ENCODE measurements at regions not wholly inside any gene's neighbourhood (a gene's known extent, or its start where the extent isn't known, plus 50 kb on each side); places are given as distances from the start of the nearest gene placed in this dataset.

- H3K4me2 ChIP-seq (ENCODE audit: low read length), result no peak overlapping the region
- no peaks in the 10 kb centered on the region for H4K20me1 ChIP-seq (ENCODE audit: control insufficient read depth, insufficient read depth, low read depth, low read length)
- no peak overlapping the region for H3K4me3 ChIP-seq (ENCODE audit: low read length)
- no peaks in the 10 kb centered on the region for H3K27me3 ChIP-seq (ENCODE audit: control insufficient read depth, low read length)
- H3F3A ChIP-seq (ENCODE audit: control insufficient read depth, insufficient read depth), result no peaks in the 10 kb centered on the region
- no peaks in the 10 kb centered on the region; the same call in 1 of the 2 replicates for H3K9me2 ChIP-seq (replicated peaks; ENCODE audit: control insufficient read depth, low read length)
- no peak overlapping the region for H3K27ac ChIP-seq (ENCODE audit: low read depth, low read length)
- no peaks in the 10 kb centered on the region for H3K4me1 ChIP-seq (ENCODE audit: control insufficient read depth, low read length)
- TF ChIP-seq EZH2phosphoT487 (IDR thresholded peaks at IDR 0.05; ENCODE audit: borderline replicate concordance, low read length), result no peak
- no peak for TF ChIP-seq CTCF (IDR thresholded peaks at IDR 0.05; ENCODE audit: low read depth, low read length, poor library complexity, severe bottlenecking)
- H3K79me2 ChIP-seq (ENCODE audit: control insufficient read depth, low read length), result no peaks in the 10 kb centered on the region
- H3K9me3 ChIP-seq (ENCODE audit: control insufficient read depth, insufficient read depth, low read length), result no peaks in the 10 kb centered on the region
- no peaks in the 10 kb centered on the region for H3K36me3 ChIP-seq (ENCODE audit: control insufficient read depth, low read length)
These were observed 144.3 kb upstream of the C1orf21 start for GRCh38 chr1:184242507-184242943.

GRCh38 chr1:184244962-184245361 is 141.9 kb upstream of the C1orf21 start:
- no peaks in the 10 kb centered on the region for H3K27me3 ChIP-seq (ENCODE audit: control insufficient read depth, low read length)
- H3K9me3 ChIP-seq (ENCODE audit: control insufficient read depth, insufficient read depth, low read length), result no peaks in the 10 kb centered on the region
- H3K9me2 ChIP-seq (replicated peaks; ENCODE audit: control insufficient read depth, low read length), result no peaks in the 10 kb centered on the region; the same call in 1 of the 2 replicates
- no peaks in the 10 kb centered on the region for H3K4me1 ChIP-seq (ENCODE audit: control insufficient read depth, low read length)
- no peak overlapping the region for H3K4me3 ChIP-seq (ENCODE audit: low read length)
- TF ChIP-seq EZH2phosphoT487 (IDR thresholded peaks at IDR 0.05; ENCODE audit: borderline replicate concordance, low read length) (no peak), CTCF (IDR thresholded peaks at IDR 0.05; ENCODE audit: low read depth, low read length, poor library complexity, severe bottlenecking) (no peak)
- H3K4me2 ChIP-seq (ENCODE audit: low read length), result no peak overlapping the region
- no peaks in the 10 kb centered on the region for H3K79me2 ChIP-seq (ENCODE audit: control insufficient read depth, low read length)
- H3K36me3 ChIP-seq (ENCODE audit: control insufficient read depth, low read length), result no peaks in the 10 kb centered on the region
- H3K27ac ChIP-seq (ENCODE audit: low read depth, low read length), result no peak overlapping the region
- no peaks in the 10 kb centered on the region for H4K20me1 ChIP-seq (ENCODE audit: control insufficient read depth, insufficient read depth, low read depth, low read length)
- H3F3A ChIP-seq (ENCODE audit: control insufficient read depth, insufficient read depth), result no peaks in the 10 kb centered on the region

DNA sequence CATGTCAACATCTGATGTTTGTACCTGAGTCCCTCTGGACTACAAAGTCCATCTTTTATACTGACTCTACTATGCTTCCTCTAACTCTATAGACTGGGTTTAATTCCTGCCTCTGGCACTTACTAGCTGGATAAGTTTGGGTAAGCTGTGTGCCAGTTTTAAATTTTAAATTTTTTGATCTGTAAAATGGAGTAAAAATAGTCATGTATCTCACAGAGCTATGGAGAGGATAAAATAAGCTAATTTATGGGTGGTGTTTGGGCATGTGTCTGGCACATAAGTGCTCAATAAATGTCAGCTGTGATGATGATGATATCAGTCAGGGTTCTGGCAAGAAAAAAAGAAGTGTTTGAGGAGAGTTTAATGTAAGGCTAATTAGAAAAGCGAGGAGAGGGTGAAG is 139.2 kb upstream of the C1orf21 start:
- no peaks in the 10 kb centered on the region; the same call in 1 of the 2 replicates for H3K9me2 ChIP-seq (replicated peaks; ENCODE audit: control insufficient read depth, low read length)
- no peaks in the 10 kb centered on the region for H3F3A ChIP-seq (ENCODE audit: control insufficient read depth, insufficient read depth)
- no peaks in the 10 kb centered on the region for H3K79me2 ChIP-seq (ENCODE audit: control insufficient read depth, low read length)
- H3K36me3 ChIP-seq (ENCODE audit: control insufficient read depth, low read length), result no peaks in the 10 kb centered on the region
- no peak overlapping the region for H3K4me2 ChIP-seq (ENCODE audit: low read length)
- H4K20me1 ChIP-seq (ENCODE audit: control insufficient read depth, insufficient read depth, low read depth, low read length), result no peaks in the 10 kb centered on the region
- H3K9me3 ChIP-seq (ENCODE audit: control insufficient read depth, insufficient read depth, low read length), result no peaks in the 10 kb centered on the region
- H3K27me3 ChIP-seq (ENCODE audit: control insufficient read depth, low read length), result no peaks in the 10 kb centered on the region
- TF ChIP-seq EZH2phosphoT487 (IDR thresholded peaks at IDR 0.05; ENCODE audit: borderline replicate concordance, low read length) (no peak), CTCF (IDR thresholded peaks at IDR 0.05; ENCODE audit: low read depth, low read length, poor library complexity, severe bottlenecking) (no peak)
- H3K27ac ChIP-seq (ENCODE audit: low read depth, low read length), result no peak overlapping the region
- H3K4me1 ChIP-seq (ENCODE audit: control insufficient read depth, low read length), result no peaks in the 10 kb centered on the region
- no peak overlapping the region for H3K4me3 ChIP-seq (ENCODE audit: low read length)
